ENCODE measurements at regions not wholly inside any gene's neighbourhood (a gene's known extent, or its start where the extent isn't known, plus 50 kb on each side); places are given as distances from the start of the nearest gene placed in this dataset.

DNA sequence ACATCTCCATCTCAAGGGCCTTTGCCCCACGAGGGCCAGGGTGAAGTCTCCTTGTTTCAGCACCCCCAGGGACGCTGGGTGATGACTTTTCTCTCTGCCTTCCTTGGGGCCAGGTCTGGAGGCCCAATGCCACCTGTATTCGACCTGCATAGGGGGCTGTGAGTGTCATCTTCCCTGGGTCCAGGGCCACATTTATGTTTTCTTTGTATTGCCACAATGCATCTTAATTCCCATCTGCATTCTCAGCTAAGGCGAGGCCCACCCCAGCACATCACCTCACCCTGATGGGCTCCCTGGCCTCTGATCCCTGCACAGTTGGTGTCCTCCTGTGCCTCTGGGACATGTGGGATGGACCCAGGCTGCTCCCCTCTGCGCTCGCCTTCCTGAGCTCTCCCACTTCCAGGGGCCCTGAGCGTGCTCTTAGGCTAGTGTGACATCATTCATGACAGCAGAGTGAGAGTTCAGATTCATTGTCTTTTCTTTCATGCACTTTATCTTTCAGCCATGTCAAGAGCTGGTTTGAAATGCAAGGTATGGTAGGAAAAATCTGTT, 122.0 kb upstream of the COPS8 start:
- H2AFZ ChIP-seq (ENCODE audit: low read depth), result no peak overlapping the region
- H3K4me2 ChIP-seq, result no peak overlapping the region
- ChIA-PET CTCF (no interaction called here), POLR2A (no interaction called here)
- H4K20me1 ChIP-seq (ENCODE audit: insufficient read depth), result no peaks in the 10 kb centered on the region
- no peak overlapping the region for H3K27ac ChIP-seq (ENCODE audit: low read depth in 2 of 2, low read length in 1 of 2)
- no peak for DNase-seq
- no peaks in the 10 kb centered on the region for H3K79me2 ChIP-seq (ENCODE audit: insufficient read depth)
- WGBS (ENCODE audit: low lambda C conversion rate), result 25% methylated on average over 5 of the region's 7 CpGs
- no peak overlapping the region for H3K9ac ChIP-seq
- H3K36me3 ChIP-seq (replicated peaks in 1 of 2; ENCODE audit: control insufficient read depth in 1 of 2, insufficient read depth in 2 of 2, low read length in 1 of 2), result no peaks in the 10 kb centered on the region
- no peak overlapping the region for H3K4me3 ChIP-seq (ENCODE audit: low read depth in 2 of 2, low read length in 1 of 2)
- no peaks in the 10 kb centered on the region for H3K27me3 ChIP-seq (ENCODE audit: insufficient read depth)
- no peaks in the 10 kb centered on the region for H3K9me2 ChIP-seq
- TF ChIP-seq FOXM1 (IDR thresholded peaks at IDR 0.05; ENCODE audit: low read depth) (no peak), TAF1 (IDR thresholded peaks at IDR 0.05; ENCODE audit: borderline replicate concordance, low read depth, low read length) (no peak), NFIC (IDR thresholded peaks at IDR 0.05; ENCODE audit: borderline replicate concordance) (no peak), FOSL2 (IDR thresholded peaks at IDR 0.05; ENCODE audit: borderline replicate concordance, low read depth) (no peak), POLR2AphosphoS5 (IDR thresholded peaks at IDR 0.05; ENCODE audit: low read depth, low read length) (no peak), MXI1 (IDR thresholded peaks at IDR 0.05; ENCODE audit: low read depth, low read length) (no peak), CHD2 (IDR thresholded peaks at IDR 0.05; ENCODE audit: low read length, partially characterized antibody) (no peak), RCOR1 (IDR thresholded peaks at IDR 0.05; ENCODE audit: low read length) (no peak)
- TF ChIP-seq, protein P1, sequence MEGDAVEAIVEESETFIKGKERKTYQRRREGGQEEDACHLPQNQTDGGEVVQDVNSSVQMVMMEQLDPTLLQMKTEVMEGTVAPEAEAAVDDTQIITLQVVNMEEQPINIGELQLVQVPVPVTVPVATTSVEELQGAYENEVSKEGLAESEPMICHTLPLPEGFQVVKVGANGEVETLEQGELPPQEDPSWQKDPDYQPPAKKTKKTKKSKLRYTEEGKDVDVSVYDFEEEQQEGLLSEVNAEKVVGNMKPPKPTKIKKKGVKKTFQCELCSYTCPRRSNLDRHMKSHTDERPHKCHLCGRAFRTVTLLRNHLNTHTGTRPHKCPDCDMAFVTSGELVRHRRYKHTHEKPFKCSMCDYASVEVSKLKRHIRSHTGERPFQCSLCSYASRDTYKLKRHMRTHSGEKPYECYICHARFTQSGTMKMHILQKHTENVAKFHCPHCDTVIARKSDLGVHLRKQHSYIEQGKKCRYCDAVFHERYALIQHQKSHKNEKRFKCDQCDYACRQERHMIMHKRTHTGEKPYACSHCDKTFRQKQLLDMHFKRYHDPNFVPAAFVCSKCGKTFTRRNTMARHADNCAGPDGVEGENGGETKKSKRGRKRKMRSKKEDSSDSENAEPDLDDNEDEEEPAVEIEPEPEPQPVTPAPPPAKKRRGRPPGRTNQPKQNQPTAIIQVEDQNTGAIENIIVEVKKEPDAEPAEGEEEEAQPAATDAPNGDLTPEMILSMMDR (IDR thresholded peaks at IDR 0.05), result no peak
- TF ChIP-seq, protein P2, sequence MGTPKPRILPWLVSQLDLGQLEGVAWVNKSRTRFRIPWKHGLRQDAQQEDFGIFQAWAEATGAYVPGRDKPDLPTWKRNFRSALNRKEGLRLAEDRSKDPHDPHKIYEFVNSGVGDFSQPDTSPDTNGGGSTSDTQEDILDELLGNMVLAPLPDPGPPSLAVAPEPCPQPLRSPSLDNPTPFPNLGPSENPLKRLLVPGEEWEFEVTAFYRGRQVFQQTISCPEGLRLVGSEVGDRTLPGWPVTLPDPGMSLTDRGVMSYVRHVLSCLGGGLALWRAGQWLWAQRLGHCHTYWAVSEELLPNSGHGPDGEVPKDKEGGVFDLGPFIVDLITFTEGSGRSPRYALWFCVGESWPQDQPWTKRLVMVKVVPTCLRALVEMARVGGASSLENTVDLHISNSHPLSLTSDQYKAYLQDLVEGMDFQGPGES (IDR thresholded peaks at IDR 0.05; ENCODE audit: low read depth, low read length), result no peak
- TF ChIP-seq, protein P3, sequence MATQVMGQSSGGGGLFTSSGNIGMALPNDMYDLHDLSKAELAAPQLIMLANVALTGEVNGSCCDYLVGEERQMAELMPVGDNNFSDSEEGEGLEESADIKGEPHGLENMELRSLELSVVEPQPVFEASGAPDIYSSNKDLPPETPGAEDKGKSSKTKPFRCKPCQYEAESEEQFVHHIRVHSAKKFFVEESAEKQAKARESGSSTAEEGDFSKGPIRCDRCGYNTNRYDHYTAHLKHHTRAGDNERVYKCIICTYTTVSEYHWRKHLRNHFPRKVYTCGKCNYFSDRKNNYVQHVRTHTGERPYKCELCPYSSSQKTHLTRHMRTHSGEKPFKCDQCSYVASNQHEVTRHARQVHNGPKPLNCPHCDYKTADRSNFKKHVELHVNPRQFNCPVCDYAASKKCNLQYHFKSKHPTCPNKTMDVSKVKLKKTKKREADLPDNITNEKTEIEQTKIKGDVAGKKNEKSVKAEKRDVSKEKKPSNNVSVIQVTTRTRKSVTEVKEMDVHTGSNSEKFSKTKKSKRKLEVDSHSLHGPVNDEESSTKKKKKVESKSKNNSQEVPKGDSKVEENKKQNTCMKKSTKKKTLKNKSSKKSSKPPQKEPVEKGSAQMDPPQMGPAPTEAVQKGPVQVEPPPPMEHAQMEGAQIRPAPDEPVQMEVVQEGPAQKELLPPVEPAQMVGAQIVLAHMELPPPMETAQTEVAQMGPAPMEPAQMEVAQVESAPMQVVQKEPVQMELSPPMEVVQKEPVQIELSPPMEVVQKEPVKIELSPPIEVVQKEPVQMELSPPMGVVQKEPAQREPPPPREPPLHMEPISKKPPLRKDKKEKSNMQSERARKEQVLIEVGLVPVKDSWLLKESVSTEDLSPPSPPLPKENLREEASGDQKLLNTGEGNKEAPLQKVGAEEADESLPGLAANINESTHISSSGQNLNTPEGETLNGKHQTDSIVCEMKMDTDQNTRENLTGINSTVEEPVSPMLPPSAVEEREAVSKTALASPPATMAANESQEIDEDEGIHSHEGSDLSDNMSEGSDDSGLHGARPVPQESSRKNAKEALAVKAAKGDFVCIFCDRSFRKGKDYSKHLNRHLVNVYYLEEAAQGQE (IDR thresholded peaks at IDR 0.05; ENCODE audit: low read depth, low read length), result no peak
- TF ChIP-seq, protein P4, sequence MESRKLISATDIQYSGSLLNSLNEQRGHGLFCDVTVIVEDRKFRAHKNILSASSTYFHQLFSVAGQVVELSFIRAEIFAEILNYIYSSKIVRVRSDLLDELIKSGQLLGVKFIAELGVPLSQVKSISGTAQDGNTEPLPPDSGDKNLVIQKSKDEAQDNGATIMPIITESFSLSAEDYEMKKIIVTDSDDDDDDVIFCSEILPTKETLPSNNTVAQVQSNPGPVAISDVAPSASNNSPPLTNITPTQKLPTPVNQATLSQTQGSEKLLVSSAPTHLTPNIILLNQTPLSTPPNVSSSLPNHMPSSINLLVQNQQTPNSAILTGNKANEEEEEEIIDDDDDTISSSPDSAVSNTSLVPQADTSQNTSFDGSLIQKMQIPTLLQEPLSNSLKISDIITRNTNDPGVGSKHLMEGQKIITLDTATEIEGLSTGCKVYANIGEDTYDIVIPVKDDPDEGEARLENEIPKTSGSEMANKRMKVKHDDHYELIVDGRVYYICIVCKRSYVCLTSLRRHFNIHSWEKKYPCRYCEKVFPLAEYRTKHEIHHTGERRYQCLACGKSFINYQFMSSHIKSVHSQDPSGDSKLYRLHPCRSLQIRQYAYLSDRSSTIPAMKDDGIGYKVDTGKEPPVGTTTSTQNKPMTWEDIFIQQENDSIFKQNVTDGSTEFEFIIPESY (IDR thresholded peaks at IDR 0.05; ENCODE audit: borderline replicate concordance, low read depth), result no peak
- TF ChIP-seq, protein P5, sequence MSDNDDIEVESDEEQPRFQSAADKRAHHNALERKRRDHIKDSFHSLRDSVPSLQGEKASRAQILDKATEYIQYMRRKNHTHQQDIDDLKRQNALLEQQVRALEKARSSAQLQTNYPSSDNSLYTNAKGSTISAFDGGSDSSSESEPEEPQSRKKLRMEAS (IDR thresholded peaks at IDR 0.05; ENCODE audit: low read depth), result no peak
- H3K4me1 ChIP-seq (ENCODE audit: control insufficient read depth in 1 of 2, insufficient read depth in 2 of 2, low read depth in 1 of 2, low read length in 1 of 2), result no peaks in the 10 kb centered on the region
- no peaks in the 10 kb centered on the region for H3F3A ChIP-seq (replicated peaks; ENCODE audit: insufficient read depth)
- no peaks in the 10 kb centered on the region for H3K9me3 ChIP-seq
